HEK293 (cell line): ENCODE measurements at regions not wholly inside any gene's neighbourhood (a gene's known extent, or its start where the extent isn't known, plus 50 kb on each side); places are given as distances from the start of the nearest gene placed in this dataset.

Source experiments
- CTCF ChIA-PET: fragments of 350-600 bp; formaldehyde crosslinking; extraction: SDS; loops from one replicate; lab custom pipeline; 2021; ENCODE audit warnings: antibody characterized with exemption; lab: Yijun Ruan, JAX
- POLR2A ChIA-PET: fragments of 300-600 bp; formaldehyde crosslinking; extraction: SDS; loops from one replicate; lab custom pipeline; 2020; ENCODE audit warnings: antibody characterized with exemption, inconsistent platforms; lab: Yijun Ruan, JAX
- H3K27ac ChIP-seq: fragments of 200-500 bp; sonication (Bioruptor generic); 2 replicates; pipeline ENCODE4 v1.5.1; 2014; ENCODE audit warnings: low read depth, low read length, control low read depth, inconsistent platforms; ENCODE audit errors: extremely low read depth
- H3K36me3 ChIP-seq, 2 experiments: fragments of 200-500 bp in 1 of 2; sonication (Bioruptor generic) in 1 of 2; 1 replicate in 1 of 2; 2 replicates in 1 of 2; pipeline ENCODE4 v1.5.1; 2014 to 2017; ENCODE audit warnings: inconsistent platforms in 2 of 2, low read length in 2 of 2; ENCODE audit not compliant: control insufficient read depth in 2 of 2, insufficient read depth in 1 of 2
- H3K4me1 ChIP-seq: fragments of 200-500 bp; sonication (Bioruptor generic); 2 replicates; pipeline ENCODE4 v1.5.1; 2014; ENCODE audit warnings: mild to moderate bottlenecking, low read length, inconsistent platforms; ENCODE audit not compliant: control insufficient read depth, insufficient read depth
- H3K4me3 ChIP-seq: 2 replicates; pipeline ENCODE4 v1.5.1; 2011; ENCODE audit warnings: low read depth, mild to moderate bottlenecking, control low read depth, low read length, moderate library complexity
- H3K9me3 ChIP-seq: fragments of 200-500 bp; sonication (Bioruptor generic); 2 replicates; pipeline ENCODE4 v1.5.1; 2014; ENCODE audit warnings: low read depth, low read length, inconsistent platforms; ENCODE audit not compliant: control insufficient read depth, insufficient read depth
- BCL11B ChIP-seq: fragments of 450-650 bp; formaldehyde crosslinking; IDR thresholded peaks from 2 replicates; pipeline ENCODE4 v1.5.1; 2016; ENCODE audit warnings: low read depth, missing biosample characterization, missing genetic modification characterization
- HOXC10 ChIP-seq: sonication (generic); formaldehyde crosslinking; IDR thresholded peaks from 2 replicates; pipeline ENCODE4 v1.8.1; 2023; ENCODE audit warnings: mild to moderate bottlenecking, missing genetic modification reagents
- OVOL3 ChIP-seq: fragments of 450-650 bp; formaldehyde crosslinking; IDR thresholded peaks from 2 replicates; pipeline ENCODE4 v1.5.1; 2016; ENCODE audit warnings: missing biosample characterization, missing genetic modification characterization
- SALL2 ChIP-seq: fragments of 450-650 bp; formaldehyde crosslinking; IDR thresholded peaks from 2 replicates; pipeline ENCODE4 v1.5.0; 2017; ENCODE audit warnings: missing biosample characterization, mild to moderate bottlenecking, missing genetic modification characterization, borderline replicate concordance
- ZBTB8A ChIP-seq: fragments of 450-650 bp; formaldehyde crosslinking; IDR thresholded peaks from 2 replicates; pipeline ENCODE4 v1.5.1; 2016; ENCODE audit warnings: missing biosample characterization, missing genetic modification characterization
- ZFP69B ChIP-seq: fragments of 450-650 bp; formaldehyde crosslinking; IDR thresholded peaks from 2 replicates; pipeline ENCODE4 v1.5.1; 2016; ENCODE audit warnings: missing biosample characterization, missing genetic modification characterization
- ZNF140 ChIP-seq: fragments of 450-650 bp; formaldehyde crosslinking; IDR thresholded peaks from 2 replicates; pipeline ENCODE4 v1.5.1; 2016; ENCODE audit warnings: missing biosample characterization, missing genetic modification characterization
- ZNF24 ChIP-seq: fragments of 450-650 bp; formaldehyde crosslinking; IDR thresholded peaks from 2 replicates; pipeline ENCODE4 v1.5.1; 2016; ENCODE audit warnings: missing biosample characterization, missing genetic modification characterization
- ZNF266 ChIP-seq: fragments of 450-650 bp; formaldehyde crosslinking; IDR thresholded peaks from 2 replicates; pipeline ENCODE4 v1.5.1; 2016; ENCODE audit warnings: missing biosample characterization, missing genetic modification characterization, low read depth
- ZNF521 ChIP-seq: fragments of 450-650 bp; formaldehyde crosslinking; IDR thresholded peaks from 2 replicates; pipeline ENCODE4 v1.5.1; 2017; ENCODE audit warnings: missing biosample characterization, mild to moderate bottlenecking, missing genetic modification characterization
- ZNF530 ChIP-seq: fragments of 450-650 bp; formaldehyde crosslinking; IDR thresholded peaks from 2 replicates; pipeline ENCODE4 v1.5.1; 2016; ENCODE audit warnings: low read depth, missing biosample characterization, missing genetic modification characterization
- ZNF571 ChIP-seq: fragments of 450-650 bp; formaldehyde crosslinking; IDR thresholded peaks from 2 replicates; pipeline ENCODE4 v1.5.0; 2017; ENCODE audit warnings: missing biosample characterization, missing genetic modification characterization
- ZNF626 ChIP-seq: fragments of 450-650 bp; sonication (Bioruptor Pico); formaldehyde crosslinking; IDR thresholded peaks from 2 replicates; pipeline ENCODE4 v1.5.1; 2018; ENCODE audit warnings: missing biosample characterization, missing genetic modification characterization, inconsistent platforms
- ZNF701 ChIP-seq: fragments of 450-650 bp; formaldehyde crosslinking; IDR thresholded peaks from 2 replicates; pipeline ENCODE4 v1.5.1; 2016; ENCODE audit warnings: missing biosample characterization, missing genetic modification characterization
- ZNF777 ChIP-seq: fragments of 450-650 bp; formaldehyde crosslinking; IDR thresholded peaks from 2 replicates; pipeline ENCODE4 v1.5.1; 2017; ENCODE audit warnings: missing biosample characterization, missing genetic modification characterization, borderline replicate concordance
- ZNF792 ChIP-seq: fragments of 450-650 bp; formaldehyde crosslinking; IDR thresholded peaks from 2 replicates; pipeline ENCODE4 v1.5.1; 2016; ENCODE audit warnings: missing biosample characterization, missing genetic modification characterization
- TF ChIP-seq, protein P1 (sequence below): fragments of 450-650 bp; formaldehyde crosslinking; IDR thresholded peaks from 2 replicates; pipeline ENCODE4 v1.5.1; 2017; ENCODE audit warnings: missing biosample characterization, missing genetic modification characterization
- TF ChIP-seq, protein P2 (sequence below): fragments of 450-650 bp; formaldehyde crosslinking; IDR thresholded peaks from 2 replicates; pipeline ENCODE4 v1.5.1; 2016; ENCODE audit warnings: missing biosample characterization, missing genetic modification characterization
- TF ChIP-seq, protein P3 (sequence below): fragments of 450-650 bp; formaldehyde crosslinking; IDR thresholded peaks from 2 replicates; pipeline ENCODE4 v1.5.1; 2016; ENCODE audit warnings: missing biosample characterization, missing genetic modification characterization
- TF ChIP-seq, protein P4 (sequence below): fragments of 450-650 bp; formaldehyde crosslinking; IDR thresholded peaks from 2 replicates; pipeline ENCODE4 v1.5.1; 2016; ENCODE audit warnings: missing biosample characterization, missing genetic modification characterization
- TF ChIP-seq, protein P5 (sequence below): fragments of 450-650 bp; formaldehyde crosslinking; IDR thresholded peaks from 2 replicates; pipeline ENCODE4 v1.5.1; 2016; ENCODE audit warnings: missing biosample characterization, missing genetic modification characterization

DNA sequence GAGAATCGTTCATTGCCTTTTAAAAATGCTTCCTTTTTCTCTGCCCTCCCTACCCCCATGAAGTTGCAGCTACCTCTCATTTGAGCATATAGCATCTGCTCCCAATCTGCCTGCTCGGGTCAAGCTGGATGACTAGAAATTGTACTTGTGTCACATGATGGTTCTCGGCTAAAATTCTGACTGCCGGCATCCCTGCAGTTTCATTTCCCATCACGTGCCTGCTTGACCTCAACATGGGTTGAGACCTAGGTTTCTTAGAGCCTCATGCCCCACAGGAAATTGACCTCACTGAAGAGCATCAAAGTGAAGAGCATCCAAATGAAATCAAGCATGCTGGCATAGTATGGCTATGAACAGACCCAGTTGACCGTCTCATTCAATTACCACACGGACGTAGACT is 581.6 kb upstream of the PSMD7 start (continued):
- TF ChIP-seq, protein P1, sequence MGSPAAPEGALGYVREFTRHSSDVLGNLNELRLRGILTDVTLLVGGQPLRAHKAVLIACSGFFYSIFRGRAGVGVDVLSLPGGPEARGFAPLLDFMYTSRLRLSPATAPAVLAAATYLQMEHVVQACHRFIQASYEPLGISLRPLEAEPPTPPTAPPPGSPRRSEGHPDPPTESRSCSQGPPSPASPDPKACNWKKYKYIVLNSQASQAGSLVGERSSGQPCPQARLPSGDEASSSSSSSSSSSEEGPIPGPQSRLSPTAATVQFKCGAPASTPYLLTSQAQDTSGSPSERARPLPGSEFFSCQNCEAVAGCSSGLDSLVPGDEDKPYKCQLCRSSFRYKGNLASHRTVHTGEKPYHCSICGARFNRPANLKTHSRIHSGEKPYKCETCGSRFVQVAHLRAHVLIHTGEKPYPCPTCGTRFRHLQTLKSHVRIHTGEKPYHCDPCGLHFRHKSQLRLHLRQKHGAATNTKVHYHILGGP, result no peak
- TF ChIP-seq, protein P2, sequence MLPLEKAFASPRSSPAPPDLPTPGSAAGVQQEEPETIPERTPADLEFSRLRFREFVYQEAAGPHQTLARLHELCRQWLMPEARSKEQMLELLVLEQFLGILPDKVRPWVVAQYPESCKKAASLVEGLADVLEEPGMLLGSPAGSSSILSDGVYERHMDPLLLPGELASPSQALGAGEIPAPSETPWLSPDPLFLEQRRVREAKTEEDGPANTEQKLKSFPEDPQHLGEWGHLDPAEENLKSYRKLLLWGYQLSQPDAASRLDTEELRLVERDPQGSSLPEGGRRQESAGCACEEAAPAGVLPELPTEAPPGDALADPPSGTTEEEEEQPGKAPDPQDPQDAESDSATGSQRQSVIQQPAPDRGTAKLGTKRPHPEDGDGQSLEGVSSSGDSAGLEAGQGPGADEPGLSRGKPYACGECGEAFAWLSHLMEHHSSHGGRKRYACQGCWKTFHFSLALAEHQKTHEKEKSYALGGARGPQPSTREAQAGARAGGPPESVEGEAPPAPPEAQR (tag by site-specific recombination), result no peak
- no peak for TF ChIP-seq ZNF792 (tag by site-specific recombination)
- no peak for TF ChIP-seq ZNF777 (tag by site-specific recombination)
- no peak for TF ChIP-seq ZNF701 (tag by site-specific recombination)
- TF ChIP-seq, protein P3, sequence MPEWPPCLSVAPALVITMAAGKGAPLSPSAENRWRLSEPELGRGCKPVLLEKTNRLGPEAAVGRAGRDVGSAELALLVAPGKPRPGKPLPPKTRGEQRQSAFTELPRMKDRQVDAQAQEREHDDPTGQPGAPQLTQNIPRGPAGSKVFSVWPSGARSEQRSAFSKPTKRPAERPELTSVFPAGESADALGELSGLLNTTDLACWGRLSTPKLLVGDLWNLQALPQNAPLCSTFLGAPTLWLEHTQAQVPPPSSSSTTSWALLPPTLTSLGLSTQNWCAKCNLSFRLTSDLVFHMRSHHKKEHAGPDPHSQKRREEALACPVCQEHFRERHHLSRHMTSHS (tag by site-specific recombination), result no peak
- TF ChIP-seq ZNF530 (tag by site-specific recombination), result no peak
- TF ChIP-seq ZFP69B (tag by site-specific recombination), result no peak
- TF ChIP-seq, all 188 proteins: peak for 0

DNA sequence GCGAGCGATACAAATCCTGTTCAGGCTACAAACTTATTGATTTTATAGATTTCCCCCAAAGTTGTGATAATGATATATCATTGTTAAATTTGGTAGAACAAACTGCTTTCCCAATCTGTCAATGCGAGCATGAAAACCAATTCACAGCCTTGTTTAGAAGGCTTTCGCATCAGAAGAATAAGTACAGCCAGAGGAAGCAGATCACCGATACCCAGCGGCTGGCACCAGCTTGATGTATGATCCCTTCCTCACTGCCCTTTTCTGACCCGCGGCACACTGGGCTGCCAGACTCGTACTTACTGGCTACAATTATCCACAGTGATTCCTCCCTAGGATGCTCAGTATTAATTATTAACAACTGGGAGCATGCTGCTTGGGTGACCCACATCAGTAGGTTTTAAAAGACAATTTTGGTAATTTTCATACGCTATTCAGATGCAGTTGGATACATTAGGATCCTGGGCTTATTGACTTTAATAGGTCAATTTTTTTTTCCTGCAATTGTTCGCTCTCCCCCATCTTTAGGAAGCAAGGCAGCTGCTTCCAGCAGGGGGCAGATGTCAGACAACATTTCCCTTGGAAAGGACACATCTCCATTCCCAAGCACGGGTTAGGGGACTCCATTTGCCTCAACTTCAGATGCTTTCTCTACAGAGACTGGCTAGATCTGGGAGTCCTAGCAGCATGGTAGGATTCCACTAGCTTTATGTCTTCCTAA is 582.7 kb upstream of the PSMD7 start:
- no peaks in the 10 kb centered on the region for H3K36me3 ChIP-seq
- no peak overlapping the region for H3K27ac ChIP-seq
- TF ChIP-seq HOXC10 (CRISPR knock-in tag) (no peak), SALL2 (tag by site-specific recombination) (no peak), BCL11B (tag by site-specific recombination) (no peak), ZNF521 (no peak), ZNF571 (no peak), ZNF24 (tag by site-specific recombination) (no peak), ZBTB8A (no peak), ZNF626 (no peak), ZNF140 (tag by site-specific recombination) (no peak), ZNF266 (tag by site-specific recombination) (no peak), OVOL3 (tag by site-specific recombination) (no peak)
- TF ChIP-seq, protein P4, sequence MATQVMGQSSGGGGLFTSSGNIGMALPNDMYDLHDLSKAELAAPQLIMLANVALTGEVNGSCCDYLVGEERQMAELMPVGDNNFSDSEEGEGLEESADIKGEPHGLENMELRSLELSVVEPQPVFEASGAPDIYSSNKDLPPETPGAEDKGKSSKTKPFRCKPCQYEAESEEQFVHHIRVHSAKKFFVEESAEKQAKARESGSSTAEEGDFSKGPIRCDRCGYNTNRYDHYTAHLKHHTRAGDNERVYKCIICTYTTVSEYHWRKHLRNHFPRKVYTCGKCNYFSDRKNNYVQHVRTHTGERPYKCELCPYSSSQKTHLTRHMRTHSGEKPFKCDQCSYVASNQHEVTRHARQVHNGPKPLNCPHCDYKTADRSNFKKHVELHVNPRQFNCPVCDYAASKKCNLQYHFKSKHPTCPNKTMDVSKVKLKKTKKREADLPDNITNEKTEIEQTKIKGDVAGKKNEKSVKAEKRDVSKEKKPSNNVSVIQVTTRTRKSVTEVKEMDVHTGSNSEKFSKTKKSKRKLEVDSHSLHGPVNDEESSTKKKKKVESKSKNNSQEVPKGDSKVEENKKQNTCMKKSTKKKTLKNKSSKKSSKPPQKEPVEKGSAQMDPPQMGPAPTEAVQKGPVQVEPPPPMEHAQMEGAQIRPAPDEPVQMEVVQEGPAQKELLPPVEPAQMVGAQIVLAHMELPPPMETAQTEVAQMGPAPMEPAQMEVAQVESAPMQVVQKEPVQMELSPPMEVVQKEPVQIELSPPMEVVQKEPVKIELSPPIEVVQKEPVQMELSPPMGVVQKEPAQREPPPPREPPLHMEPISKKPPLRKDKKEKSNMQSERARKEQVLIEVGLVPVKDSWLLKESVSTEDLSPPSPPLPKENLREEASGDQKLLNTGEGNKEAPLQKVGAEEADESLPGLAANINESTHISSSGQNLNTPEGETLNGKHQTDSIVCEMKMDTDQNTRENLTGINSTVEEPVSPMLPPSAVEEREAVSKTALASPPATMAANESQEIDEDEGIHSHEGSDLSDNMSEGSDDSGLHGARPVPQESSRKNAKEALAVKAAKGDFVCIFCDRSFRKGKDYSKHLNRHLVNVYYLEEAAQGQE (tag by site-specific recombination), result no peak
- TF ChIP-seq, protein P2 (tag by site-specific recombination), result no peak
- TF ChIP-seq, protein P5, sequence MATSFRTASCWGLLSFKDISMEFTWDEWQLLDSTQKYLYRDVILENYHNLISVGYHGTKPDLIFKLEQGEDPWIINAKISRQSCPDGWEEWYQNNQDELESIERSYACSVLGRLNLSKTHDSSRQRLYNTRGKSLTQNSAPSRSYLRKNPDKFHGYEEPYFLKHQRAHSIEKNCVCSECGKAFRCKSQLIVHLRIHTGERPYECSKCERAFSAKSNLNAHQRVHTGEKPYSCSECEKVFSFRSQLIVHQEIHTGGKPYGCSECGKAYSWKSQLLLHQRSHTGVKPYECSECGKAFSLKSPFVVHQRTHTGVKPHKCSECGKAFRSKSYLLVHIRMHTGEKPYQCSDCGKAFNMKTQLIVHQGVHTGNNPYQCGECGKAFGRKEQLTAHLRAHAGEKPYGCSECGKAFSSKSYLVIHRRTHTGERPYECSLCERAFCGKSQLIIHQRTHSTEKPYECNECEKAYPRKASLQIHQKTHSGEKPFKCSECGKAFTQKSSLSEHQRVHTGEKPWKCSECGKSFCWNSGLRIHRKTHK, result no peak
- TF ChIP-seq, all 188 proteins: peak for 0
- POLR2A ChIA-PET, result no interaction called here
- H3K4me3 ChIP-seq, result no peak overlapping the region
- CTCF ChIA-PET, result interaction anchor here (0.6 to 3.0 kb wide), 9 partner anchors 14 to 510 kb away, joined by 3 to 16 read pairs (median 4); no protein-coding TSS in a partner anchor
- H3K9me3 ChIP-seq, result no peaks in the 10 kb centered on the region
- no peaks in the 10 kb centered on the region for H3K4me1 ChIP-seq
